ENCODE measurements at regions not wholly inside any gene's neighbourhood (a gene's known extent, or its start where the extent isn't known, plus 50 kb on each side); places are given as distances from the start of the nearest gene placed in this dataset.

DNA sequence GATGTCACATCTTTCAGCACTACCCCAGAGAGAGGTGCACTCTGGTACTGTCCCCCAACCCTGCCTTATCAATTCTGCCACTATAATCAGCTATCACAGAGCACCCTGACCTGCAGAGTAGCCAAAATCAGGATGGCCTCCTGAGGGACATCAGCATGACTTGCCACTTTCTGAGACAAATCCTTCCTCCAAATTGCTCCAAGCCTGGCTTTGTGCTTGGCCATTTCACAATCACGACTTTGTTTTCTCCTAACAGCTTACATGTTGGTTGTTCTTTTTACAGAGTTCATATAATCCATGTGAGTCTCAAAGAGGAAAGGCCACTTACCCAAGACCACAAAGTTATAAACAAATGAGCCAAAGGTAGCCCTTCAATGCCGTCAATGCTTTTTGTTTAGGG, 449.0 kb upstream of the CDH5 start:
- no peak overlapping the region for H2BK120ac ChIP-seq (replicated peaks; ENCODE audit: low read depth, low read length)
- no peak overlapping the region for H3K4ac ChIP-seq (replicated peaks; ENCODE audit: insufficient read length, low read depth, low read length)
- no peak overlapping the region for H3K9ac ChIP-seq (replicated peaks in 1 of 4; ENCODE audit: extremely low read depth in 1 of 4, low read depth in 3 of 4, low read length in 3 of 4)
- H3K79me2 ChIP-seq (ENCODE audit: control insufficient read depth in 1 of 2, insufficient read depth in 2 of 2, low read length in 2 of 2) = no peaks in the 10 kb centered on the region
- no peak overlapping the region for H4K5ac ChIP-seq (ENCODE audit: insufficient read length, low read depth, low read length)
- no peak overlapping the region for H3K23ac ChIP-seq (ENCODE audit: insufficient read length)
- H4K8ac ChIP-seq (ENCODE audit: extremely low read depth, insufficient read depth, low read length) = no peak overlapping the region
- CTCF ChIA-PET (ENCODE audit: partially characterized antibody) = interaction anchor here (0.8 to 2.2 kb wide), 13 partner anchors 8 to 520 kb away, joined by 3 to 11 read pairs (median 3); no protein-coding TSS in a partner anchor
- H4K91ac ChIP-seq (replicated peaks; ENCODE audit: insufficient read length, low read length) = no peak overlapping the region
- peak overlapping the region; percentile 54; the same call in 1 of the 2 replicates for H2AFZ ChIP-seq (ENCODE audit: low read length)
- H2BK12ac ChIP-seq (ENCODE audit: low read depth, low read length) = no peak overlapping the region
- no peaks in the 10 kb centered on the region for H3K23me2 ChIP-seq (ENCODE audit: low read depth, low read length)
- no peak for FAIRE-seq
- no peaks in the 10 kb centered on the region for H3K9me3 ChIP-seq (ENCODE audit: insufficient read depth in 2 of 2, low read depth in 1 of 2, low read length in 1 of 2)
- H3K4me3 ChIP-seq (ENCODE audit: extremely low read depth in 1 of 4, insufficient read depth in 2 of 4, low read depth in 3 of 4, low read length in 4 of 4) = no peak overlapping the region
- no peak overlapping the region for H3K27ac ChIP-seq (ENCODE audit: low read depth, low read length)
- H3K18ac ChIP-seq (ENCODE audit: extremely low read depth, low read length) = no peak overlapping the region
- DNase-seq (ENCODE audit: low read depth in 1 of 2, low spot score in 2 of 2) = no peak
- no peak overlapping the region for H3K14ac ChIP-seq (ENCODE audit: insufficient read length)
- H2BK20ac ChIP-seq (ENCODE audit: low read length) = no peak overlapping the region
- no peaks in the 10 kb centered on the region for H3K79me1 ChIP-seq (ENCODE audit: low read depth, low read length)
- no peak overlapping the region for H2BK5ac ChIP-seq (ENCODE audit: low read depth, low read length)
- WGBS, 2 experiments (ENCODE audit: extremely low coverage in 1 of 2, insufficient coverage in 1 of 2, insufficient read length in 1 of 2, insufficient replicate concordance in 2 of 2, low coverage in 1 of 2, low lambda C conversion rate in 2 of 2, missing lambda C conversion rate in 1 of 2) = 96% methylated on average over 2 of the region's 2 CpGs; no CpG with 5 or more reads in 1 of the 2 experiments
- H3K27me3 ChIP-seq (replicated peaks in 1 of 4; ENCODE audit: control insufficient read depth in 3 of 4, extremely low read depth in 1 of 4, insufficient read depth in 3 of 4, low read length in 3 of 4) = peaks cover 0 to 2% (median 0%) of the 10 kb centered on the region in 4 experiments; a peak in 2 of 7 replicates
- H3K36me3 ChIP-seq (ENCODE audit: control insufficient read depth in 2 of 4, insufficient read depth in 4 of 4, low read length in 3 of 4) = no peaks in the 10 kb centered on the region
- H2AK5ac ChIP-seq (ENCODE audit: low read depth, low read length) = no peak overlapping the region; the same call in 1 of the 2 replicates
- POLR2A ChIA-PET (ENCODE audit: partially characterized antibody) = interaction anchor here (0.9 kb wide), 1 partner anchor 33 kb away, joined by 3 read pairs; no protein-coding TSS in a partner anchor
- TF ChIP-seq, protein P1, sequence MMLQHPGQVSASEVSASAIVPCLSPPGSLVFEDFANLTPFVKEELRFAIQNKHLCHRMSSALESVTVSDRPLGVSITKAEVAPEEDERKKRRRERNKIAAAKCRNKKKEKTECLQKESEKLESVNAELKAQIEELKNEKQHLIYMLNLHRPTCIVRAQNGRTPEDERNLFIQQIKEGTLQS (IDR thresholded peaks at IDR 0.05; ENCODE audit: insufficient read depth, low read depth, low read length) = no peak
- no peak for TF ChIP-seq KDM4A (IDR thresholded peaks at IDR 0.05; ENCODE audit: low read depth, low read length, severe bottlenecking)
- no peak for TF ChIP-seq SIX5 (IDR thresholded peaks at IDR 0.05; ENCODE audit: low read depth, low read length)
- no peak for TF ChIP-seq POU5F1 (IDR thresholded peaks at IDR 0.05; ENCODE audit: low read depth, low read length)
- no peaks in the 10 kb centered on the region for H4K20me1 ChIP-seq (replicated peaks in 1 of 2; ENCODE audit: control insufficient read depth in 1 of 2, insufficient read depth in 2 of 2, low read length in 2 of 2)
- no peak overlapping the region for H3K56ac ChIP-seq (replicated peaks; ENCODE audit: insufficient read length, low read depth, low read length)
- H3K4me1 ChIP-seq (replicated peaks in 1 of 4; ENCODE audit: control insufficient read depth in 3 of 4, insufficient read depth in 4 of 4, low read length in 3 of 4) = peaks cover 0 to 5% (median under 1%) of the 10 kb centered on the region in 4 experiments; a peak in 3 of 7 replicates
- no peak overlapping the region for H2BK15ac ChIP-seq (ENCODE audit: low read length)
- no peak overlapping the region for H3K4me2 ChIP-seq (ENCODE audit: insufficient read depth in 1 of 2, low read depth in 2 of 2, low read length in 2 of 2)

Measured in H1 (cell line).